Left forelimb (tissue), 1 donor: ENCODE measurements at regions not wholly inside any gene's neighbourhood (a gene's known extent, or its start where the extent isn't known, plus 50 kb on each side); places are given as distances from the start of the nearest gene placed in this dataset.
"Not testable (repeated sequence)": the region's sequence is repeated elsewhere in the genome, so short reads cannot be mapped to it uniquely, and the experiment has no call there.

ENCODE experiments used
- DNase-seq: peaks from one replicate; pipeline ENCODE4 v3.0.0-alpha.2; 2018; ENCODE audit warnings: low spot score

DNA sequence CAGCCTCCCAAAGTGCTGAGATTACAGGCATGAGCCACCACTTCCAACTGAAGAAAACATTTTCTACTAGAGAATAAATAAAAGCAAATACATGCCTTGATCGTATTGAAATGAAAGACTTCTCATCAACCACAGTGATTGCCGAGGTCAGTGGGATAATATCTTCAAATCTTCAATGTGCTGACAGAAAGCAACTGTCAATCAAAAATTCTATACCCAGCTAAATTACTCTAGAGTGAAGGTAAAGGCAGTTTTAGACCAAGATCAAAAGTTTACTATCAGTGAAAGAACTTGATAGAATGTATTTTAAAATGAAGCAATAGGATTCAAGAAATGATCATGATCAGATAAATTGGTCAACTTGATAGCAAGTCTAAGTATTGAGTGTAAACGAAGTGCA, 130.6 kb downstream of the BRD1 start:
- DNase-seq = no peak

DNA sequence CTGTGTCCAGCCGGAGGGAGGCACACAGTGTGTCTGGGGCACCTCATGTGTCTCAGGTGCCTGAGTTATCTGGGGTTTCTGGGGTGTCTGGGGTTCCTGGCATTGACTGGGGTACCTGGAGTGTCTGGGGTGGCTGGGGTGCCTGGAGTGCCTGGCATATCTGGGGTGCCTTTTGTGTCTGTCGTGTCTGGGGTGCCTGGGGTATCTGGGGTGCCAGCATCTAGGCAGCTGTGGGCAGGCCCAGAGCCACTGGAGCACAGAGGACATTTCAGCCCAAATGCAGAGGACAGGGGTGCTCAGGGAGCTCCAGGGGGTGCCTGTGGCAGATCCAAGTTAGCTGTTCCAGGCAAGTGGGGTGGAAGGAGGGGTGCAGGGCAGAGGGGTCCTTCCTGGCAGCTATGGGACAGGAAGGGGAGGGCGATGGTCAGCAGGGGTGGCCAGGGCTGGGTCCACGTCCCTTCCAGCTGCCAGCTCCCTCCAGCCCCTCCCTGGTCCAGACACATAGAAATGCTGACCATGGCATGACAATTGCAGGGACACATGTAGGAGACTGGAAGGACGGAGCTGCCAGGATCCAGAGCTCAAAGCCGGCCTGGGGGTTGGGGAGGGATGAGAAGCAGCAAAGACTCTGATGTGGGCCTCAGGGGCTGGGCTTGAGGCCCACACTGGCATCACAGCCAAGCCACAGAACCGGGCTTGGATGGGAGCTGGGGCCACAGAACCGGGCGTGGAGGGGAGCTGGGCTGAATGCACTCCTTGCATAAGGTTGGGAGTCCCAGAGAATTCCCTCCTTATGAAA, 133.0 kb downstream of the BRD1 start:
- no peak for DNase-seq

DNA sequence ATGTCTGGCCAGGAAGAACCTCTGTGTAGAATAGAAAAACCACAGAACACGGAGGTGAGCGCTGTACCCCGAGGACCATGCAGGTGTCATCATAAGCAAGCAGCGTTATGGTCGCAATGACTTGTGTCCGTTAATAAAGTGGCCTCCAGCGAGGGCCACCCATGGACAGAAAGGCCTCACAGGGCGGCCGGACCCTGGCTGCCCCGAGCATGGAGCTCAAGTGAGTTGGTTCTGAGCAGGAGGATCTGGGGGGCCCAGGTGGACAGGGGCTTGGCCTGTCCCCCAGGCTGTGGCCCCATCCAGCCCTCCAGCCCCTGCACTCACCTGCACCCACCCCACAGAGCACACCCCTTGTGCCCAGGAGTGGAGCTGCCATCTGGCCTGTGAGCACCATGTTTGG, 133.8 kb downstream of the BRD1 start:
- no peak for DNase-seq

DNA sequence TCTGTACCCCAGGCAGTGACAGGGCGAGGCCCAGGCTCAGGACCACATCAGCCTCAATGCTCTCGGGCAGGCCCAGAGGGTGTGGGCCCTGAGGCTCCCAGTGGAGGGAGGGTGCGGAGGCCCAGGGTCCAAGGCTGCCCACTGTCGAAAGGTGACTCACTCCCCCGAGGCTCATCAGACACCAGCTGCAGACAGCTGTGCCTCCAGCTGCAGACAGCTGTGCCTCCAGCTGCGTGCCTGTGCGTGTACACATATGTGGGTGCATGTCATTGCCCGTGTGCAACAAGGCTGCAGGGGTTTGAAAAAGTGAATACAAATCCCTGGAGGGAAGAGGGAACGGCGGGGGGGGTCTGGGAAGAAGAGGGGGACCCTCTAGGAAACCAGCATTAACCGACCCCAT, 134.3 kb downstream of the BRD1 start:
- DNase-seq = no peak

DNA sequence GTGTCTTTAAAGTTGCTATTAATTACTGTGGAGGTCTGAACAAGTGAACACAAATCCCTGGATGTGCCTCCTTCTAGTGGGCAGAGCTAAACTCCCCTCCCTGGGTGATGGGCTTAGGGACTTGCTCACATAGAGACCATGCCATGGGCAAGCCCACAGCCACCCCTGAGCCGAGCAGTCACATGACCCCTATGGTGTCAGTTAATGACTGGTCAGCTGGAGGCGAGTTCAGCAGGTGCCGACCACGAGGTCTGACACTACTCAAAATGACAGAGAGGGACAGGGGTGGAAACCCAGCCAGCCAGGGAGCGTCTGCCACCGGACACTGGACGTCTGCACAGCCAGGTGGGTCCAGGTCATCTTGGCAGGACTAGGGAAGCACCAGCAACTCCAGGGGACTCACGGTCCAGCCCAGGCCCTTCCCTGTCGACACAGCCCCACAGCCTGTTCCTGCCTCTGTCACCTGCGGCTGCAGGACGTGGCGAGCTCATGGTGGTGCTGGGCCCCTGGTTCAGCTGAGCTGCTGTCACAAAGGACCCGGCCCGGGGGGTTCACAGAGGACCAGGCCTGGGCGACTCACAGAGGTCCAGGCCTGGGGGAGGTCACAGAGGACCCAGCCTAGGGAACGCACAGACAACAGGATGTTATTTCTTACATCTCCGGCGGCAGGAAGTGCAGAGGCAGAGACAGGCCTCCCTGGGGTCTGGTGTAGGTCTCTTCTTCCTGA, 135.0 kb downstream of the BRD1 start:
- no peak for DNase-seq

DNA sequence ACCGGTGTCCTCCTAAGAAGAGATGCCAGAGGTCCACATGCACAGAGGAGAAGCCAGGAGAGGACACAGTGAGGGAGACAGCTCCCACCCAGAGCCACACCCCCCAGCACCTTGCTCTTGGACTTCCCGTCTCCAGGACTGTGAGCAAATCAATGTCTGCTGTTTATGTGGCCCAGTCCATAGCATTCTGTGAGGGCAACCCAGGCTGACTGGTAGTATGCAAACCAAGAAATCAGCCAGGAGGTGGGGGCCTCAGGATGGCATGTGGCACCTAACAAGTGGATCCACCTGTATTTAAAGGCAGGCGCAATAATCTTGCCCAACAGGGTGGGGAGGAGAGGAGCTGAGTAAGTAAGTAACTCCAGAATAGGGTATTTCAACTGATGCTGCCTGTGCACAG, 136.4 kb downstream of the BRD1 start:
- DNase-seq = no peak

DNA sequence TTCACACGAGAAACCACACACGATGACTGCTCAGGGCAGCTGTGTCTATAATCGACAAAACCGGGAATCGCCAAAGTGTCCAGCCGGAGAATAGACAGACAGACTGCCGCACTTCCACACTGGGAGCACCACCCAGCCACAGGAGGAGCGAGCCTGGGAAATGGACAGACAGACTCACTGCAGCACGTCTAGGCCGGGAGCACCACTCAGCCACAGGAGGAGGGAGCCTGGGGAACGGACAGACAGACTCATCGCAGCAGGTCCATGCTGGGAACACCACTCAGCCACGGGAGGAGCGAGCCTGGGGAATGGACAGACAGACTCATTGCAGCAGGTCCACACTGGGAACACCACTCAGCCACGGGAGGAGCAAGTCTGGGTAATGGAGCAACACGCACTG, 137.2 kb downstream of the BRD1 start:
- DNase-seq = no peak

DNA sequence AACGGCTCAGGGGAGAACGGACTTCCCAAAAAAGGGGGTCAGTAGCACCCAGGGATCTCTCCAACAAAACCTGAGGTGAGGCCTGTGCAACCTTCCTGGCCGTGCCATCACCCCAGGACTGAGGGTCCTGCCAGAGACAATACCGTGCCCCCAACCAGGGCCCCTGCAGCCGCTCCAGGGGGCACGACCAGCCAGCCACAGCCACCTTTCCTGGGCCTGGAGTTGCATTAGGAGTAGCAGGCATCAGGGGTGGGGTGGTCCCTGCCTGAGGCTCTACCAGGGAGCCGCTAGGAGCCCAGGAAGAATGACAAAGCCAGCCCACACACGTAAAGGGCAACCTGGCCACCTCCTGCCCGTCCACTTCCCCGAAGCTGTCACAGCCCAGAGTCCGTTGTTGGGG, 137.8 kb downstream of the BRD1 start:
- DNase-seq = no peak

DNA sequence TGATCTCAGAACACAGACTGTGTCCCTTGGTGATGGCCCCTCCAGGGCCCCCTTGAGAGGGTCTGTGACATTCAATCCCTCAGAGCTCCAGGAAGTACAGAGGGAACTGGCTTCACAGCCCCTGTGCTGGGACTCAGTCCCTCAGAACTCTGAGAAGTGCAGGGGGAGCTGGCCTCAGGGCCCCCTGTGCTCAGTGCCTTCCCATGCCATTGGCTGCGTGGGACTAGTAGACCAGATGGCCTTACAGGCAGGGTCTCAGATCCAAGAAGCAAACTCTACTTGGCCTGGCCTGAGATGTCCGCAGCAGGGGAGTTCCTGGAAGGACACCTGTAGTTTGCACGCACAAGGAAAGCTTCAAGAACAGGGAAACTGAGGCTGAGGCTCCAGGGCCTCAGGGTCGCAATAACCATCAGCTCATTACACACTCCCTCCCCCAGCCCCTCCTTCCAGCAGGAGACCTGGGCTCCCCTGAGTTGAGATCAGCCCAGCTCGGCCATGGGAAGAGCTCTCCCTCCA, 138.4 kb downstream of the BRD1 start:
- DNase-seq = no peak

DNA sequence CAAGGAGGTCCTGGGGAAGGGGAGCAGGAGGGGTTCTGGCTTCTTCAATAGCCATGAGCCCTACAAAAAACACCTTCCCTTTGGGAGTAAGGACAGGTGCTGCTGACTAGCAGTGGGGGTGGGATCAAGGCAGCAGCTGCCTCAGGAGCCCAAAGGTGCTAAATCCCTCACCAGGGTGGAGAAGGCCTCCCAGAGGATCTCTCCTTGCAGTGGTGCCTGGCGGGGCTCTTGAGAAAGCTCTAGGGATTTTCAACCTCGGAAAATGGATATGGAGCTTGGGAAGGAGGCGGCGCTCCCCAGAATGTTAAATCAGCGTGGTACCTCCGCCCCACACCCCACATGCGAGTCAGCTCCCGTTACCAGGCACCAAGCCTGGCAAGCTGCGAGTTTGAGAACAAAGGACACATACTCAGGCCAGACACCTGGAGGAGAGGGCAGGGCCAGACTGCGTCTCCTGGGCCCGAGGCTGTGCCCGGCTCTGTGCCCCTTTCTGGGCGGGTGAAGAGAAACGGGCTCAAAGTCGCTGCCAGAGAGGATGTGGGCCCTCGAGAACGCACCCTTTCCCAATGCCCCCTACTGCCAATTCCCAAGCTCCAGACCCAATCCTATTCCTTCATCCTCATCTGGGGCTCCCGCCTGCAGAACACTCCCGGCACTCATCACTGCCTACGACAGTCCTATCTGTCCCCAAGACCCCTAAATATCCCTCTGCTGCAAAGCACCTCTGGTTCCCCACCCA, 139.0 kb downstream of the BRD1 start:
- DNase-seq = no peak

DNA sequence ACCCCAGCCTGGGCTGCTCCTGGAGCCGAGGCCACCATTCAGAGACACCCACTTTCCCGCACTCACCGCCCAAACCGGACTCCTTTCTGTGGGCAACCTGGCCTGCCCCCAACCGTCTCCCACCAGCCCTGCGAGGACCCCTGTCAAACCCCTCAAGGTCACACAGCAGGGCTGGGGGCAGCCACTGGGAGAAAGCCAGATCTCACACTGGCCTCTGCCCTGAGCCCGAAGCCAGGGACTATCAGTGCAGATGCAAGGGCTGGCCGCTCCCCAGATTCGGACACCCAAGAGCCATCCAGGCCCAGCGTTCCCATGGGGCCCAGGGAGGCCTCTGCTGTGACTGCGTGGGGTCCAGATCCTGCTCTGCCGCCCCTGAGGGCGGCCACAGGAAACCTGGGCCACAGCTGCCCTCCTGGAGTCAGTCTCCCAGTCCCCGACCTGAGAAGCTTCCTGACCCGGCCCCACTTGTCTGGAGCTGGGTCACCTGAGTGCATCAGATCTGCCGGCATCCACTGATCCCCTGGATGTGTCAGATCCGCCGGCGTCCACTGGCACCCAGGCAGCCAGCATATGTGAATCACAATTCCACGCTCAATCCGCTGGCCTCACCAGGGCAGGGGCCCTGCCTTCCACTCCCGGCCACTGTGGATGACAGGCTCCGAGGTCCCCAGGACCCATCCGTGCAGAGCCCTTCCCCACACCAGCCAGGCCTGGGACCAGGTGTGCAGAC, 139.7 kb downstream of the BRD1 start:
- no peak for DNase-seq

DNA sequence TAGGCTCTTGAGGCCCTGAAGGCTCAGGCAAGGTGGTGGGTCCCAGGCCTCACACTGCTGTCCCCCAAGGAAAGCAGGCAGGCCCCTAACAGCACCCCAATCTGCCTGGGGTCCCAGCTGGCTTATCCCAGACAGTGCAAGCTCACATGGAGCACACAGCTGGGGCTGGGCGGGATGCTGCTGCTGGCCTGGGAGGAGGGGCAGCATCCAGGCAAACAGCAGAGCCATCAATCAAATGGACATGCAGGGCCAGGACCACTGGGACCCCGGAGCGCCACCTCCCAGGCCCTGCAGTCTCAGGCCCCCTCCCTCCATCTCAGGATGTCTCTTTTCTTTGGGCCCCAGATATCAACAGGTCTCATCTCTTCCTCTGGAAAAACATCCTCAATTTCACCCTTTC, 140.3 kb downstream of the BRD1 start:
- DNase-seq = no peak

DNA sequence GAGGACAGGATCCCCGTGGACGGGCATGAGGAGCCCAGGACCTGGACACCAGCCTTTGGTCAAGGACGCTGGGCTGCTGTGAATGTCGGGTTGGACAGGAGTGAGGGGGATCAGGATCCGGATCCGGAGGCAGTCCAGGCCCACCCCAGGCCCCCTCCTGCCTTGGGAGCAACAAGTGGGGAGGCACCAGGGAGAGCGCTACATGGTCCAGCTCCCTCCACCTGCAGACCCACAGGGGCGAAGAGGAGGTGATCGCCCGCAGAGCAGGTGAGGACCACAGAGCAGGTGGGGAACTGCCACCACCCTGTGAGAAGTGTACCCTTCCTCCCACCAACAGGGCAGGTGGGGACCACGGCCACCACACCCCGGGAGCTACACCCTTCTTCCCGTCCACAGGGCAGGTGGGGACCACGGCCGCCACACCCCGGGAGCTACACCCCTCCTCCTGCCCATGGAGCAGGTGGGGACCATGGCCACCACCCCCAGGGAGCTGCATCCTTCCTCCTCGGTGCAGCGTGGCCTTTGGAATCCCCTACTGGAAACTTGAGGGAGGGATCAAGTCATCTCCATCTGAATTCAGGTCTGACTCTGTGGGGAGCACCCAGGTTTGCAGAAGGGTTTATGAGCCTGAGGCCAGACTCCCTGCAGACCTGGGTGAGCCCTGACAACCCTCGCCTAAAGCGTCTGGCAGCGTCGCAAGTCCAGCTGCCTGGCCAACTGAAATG, 141.0 kb downstream of the BRD1 start:
- no peak for DNase-seq

DNA sequence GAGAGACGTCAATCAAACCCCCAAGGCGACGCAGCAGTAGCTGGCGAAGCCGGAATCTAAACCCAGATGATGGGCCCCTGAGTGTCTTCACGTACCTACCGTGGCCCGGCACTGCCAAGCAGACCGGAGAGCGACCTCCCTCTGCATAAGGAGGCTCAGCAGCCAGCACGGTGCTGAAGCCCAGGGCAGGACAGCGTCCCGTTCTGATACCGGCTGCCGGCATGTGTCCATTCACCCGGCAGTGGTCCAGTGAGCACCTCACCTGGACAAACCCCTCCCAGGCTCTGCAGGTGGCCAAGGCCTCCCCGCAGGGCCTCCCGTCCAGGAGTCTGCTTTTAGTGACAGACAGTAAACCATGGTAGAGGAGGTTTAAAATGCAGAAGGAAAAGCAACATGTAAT, 142.0 kb downstream of the BRD1 start:
- no peak for DNase-seq

DNA sequence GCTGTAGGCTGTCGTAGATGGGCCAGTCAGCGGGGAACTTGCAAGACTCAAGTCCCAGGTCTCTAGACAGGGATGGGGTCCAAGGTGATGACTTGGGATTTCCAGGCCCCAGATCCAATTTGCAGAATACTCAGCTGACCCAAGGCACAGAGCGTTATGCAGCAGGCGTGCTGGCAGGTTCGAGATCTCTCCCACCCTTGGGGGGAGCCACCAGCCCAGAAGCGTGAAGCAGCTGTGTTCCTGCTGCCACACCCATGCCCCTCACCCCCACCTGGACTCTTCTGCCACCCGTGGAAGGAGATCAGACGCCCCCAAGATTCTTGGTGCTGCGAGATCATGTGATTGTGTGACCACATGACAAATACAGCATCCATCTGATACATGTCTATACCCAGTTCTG, 142.6 kb downstream of the BRD1 start:
- no peak for DNase-seq

DNA sequence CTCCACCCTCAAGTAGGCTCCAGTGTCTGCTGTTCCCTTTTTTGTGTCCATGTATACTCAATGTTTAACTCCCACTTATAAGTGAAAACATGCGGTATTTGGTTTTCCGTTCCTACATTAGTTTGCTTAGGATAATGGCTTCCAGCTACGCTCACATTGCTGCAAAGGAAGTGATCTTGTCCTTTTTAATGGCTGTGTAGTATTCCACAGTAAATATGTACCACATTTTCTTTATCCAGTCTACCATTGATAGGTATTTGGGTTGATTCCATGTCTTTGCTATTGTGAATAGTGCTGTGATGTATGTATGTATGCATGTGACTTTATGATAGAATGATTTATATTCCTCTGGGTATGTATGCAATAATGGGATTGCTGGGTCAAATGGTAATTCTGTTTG, 144.6 kb downstream of the BRD1 start:
- no peak for DNase-seq

DNA sequence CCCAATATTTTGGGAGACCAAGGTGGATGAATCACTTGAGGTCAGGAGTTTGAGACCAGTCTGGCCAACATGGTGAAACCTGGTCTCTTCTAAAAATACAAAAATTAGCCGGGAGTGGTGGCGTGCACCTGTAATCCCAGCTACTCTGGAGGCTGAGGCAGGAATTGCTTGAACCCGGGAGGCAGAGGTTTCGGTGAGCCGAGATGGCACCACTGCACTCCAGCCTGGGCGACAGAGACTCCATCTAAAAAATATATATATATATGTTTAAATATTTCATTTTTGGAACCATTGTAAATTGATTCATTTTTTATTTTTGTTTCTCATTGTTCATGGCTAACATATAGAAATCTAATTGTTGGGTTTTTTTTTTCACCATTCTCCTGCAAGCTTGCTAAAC, 146.9 kb downstream of the BRD1 start:
- DNase-seq = not testable (repeated sequence)

DNA sequence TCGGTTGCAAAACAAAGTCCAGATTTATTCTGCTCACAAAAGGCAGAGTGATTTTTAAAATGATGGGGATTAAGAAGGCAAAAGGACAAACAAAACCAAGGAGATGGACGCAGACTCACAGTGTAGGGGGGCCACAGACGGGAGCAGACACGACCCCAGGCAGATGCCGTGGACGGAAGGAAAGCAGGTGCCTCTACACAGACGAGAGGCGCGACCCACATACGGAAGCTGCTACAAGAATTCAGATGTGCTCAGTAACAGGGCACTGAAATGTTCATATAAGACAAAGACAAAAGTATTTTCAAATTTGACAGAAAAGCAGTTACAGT, 148.9 kb downstream of the BRD1 start:
- DNase-seq = no peak

DNA sequence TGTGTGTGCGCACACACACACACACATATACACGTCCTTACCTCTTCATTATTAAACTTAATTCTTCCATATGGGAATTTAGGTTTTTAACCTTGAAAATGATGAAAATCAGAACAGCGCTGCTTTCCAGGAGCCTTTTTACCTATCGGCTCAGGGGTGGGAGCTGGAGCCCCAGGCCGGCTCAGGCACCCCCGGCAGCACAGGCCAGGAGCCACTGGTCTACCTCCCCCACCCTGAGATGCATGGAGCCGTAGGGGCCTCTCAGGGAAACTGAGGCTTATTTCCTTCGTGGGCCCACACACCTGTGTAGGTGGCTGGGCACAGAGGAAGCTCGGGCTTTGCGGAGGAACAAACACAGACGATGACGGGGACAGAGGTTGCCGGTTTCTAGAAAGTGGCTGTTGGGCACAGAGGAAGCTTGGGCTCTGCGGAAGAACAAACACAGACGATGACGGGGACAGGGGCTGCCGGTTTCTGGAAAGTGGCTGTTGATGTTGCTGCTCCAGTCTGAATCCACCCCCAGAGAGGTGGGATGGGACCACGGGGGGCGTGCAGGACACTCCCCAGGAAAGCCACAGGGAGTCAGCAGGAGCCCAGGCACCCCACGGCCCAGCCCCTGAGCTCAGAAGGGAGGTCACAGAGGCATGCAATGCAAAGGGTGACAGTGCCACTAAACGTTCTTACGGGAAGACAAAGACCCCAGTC, 149.4 kb downstream of the BRD1 start:
- no peak for DNase-seq

DNA sequence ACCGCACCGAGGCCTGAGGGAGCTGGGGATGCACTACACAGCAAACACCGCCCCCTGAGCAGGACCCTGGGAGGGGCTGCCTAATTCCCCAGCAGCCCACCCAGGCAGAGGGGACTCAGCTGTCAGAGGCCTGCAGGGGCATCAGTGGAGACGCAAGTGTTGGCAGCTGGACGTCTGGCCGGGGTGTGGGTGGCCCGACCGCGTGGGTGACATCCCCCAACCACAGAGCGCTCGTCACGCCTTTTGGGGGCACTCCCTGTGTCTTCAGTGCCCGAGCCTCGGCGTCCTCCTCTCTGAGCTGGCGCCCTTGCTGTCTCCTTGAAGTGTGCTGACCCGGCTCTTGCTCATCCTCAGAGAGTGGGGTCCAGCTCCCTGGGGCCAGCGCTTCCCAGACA, 150.2 kb downstream of the BRD1 start:
- no peak for DNase-seq
